GM23338 (cell line): ENCODE measurements at regions not wholly inside any gene's neighbourhood (a gene's known extent, or its start where the extent isn't known, plus 50 kb on each side); places are given as distances from the start of the nearest gene placed in this dataset.

Experiments
- CREB1 ChIP-seq: fragments of 250-450 bp; sonication (Bioruptor Pico); IDR thresholded peaks from 2 replicates; pipeline ENCODE4 v1.5.0; 2020; ENCODE audit warnings: low read depth, mild to moderate bottlenecking, moderate library complexity
- CTCF ChIP-seq, 2 experiments: fragments of 200-600 bp in 1 of 2; sonication (generic) in 1 of 2; conservative IDR thresholded peaks; 2 replicates each; pipeline versions ENCODE4 v1.5.1 to v1.6.1; 2016 to 2017; ENCODE audit warnings: antibody characterized with exemption in 2 of 2, low read depth in 2 of 2, mild to moderate bottlenecking in 2 of 2, moderate library complexity in 1 of 2
- EZH2 ChIP-seq: fragments of 200-600 bp; sonication (generic); IDR thresholded peaks from one replicate; pipeline ENCODE4 v1.8.0; 2017; ENCODE audit warnings: antibody characterized with exemption, mild to moderate bottlenecking, low read depth; ENCODE audit not compliant: unreplicated experiment
- EZH2phosphoT487 ChIP-seq: fragments of 200-600 bp; sonication (generic); IDR thresholded peaks from one replicate; pipeline ENCODE4 v1.8.1; 2018; ENCODE audit warnings: antibody characterized with exemption; ENCODE audit not compliant: unreplicated experiment
- POLR2AphosphoS5 ChIP-seq: IDR thresholded peaks from 2 replicates; pipeline ENCODE4 v1.6.1; 2016; ENCODE audit warnings: antibody characterized with exemption, low read depth
- TF ChIP-seq, protein P1 (sequence below): IDR thresholded peaks from one replicate; pipeline ENCODE4 v1.6.1; 2018; ENCODE audit warnings: antibody characterized with exemption; ENCODE audit not compliant: unreplicated experiment

- TF ChIP-seq CTCF (conservative IDR thresholded peaks at IDR 0.05; ENCODE audit: low read depth in 2 of 2) = no peak
- TF ChIP-seq CREB1 (CRISPR knock-in tag) = no peak
- no peak for TF ChIP-seq EZH2
- no peak for TF ChIP-seq POLR2AphosphoS5
- no peak for TF ChIP-seq EZH2phosphoT487
- TF ChIP-seq, protein P1, sequence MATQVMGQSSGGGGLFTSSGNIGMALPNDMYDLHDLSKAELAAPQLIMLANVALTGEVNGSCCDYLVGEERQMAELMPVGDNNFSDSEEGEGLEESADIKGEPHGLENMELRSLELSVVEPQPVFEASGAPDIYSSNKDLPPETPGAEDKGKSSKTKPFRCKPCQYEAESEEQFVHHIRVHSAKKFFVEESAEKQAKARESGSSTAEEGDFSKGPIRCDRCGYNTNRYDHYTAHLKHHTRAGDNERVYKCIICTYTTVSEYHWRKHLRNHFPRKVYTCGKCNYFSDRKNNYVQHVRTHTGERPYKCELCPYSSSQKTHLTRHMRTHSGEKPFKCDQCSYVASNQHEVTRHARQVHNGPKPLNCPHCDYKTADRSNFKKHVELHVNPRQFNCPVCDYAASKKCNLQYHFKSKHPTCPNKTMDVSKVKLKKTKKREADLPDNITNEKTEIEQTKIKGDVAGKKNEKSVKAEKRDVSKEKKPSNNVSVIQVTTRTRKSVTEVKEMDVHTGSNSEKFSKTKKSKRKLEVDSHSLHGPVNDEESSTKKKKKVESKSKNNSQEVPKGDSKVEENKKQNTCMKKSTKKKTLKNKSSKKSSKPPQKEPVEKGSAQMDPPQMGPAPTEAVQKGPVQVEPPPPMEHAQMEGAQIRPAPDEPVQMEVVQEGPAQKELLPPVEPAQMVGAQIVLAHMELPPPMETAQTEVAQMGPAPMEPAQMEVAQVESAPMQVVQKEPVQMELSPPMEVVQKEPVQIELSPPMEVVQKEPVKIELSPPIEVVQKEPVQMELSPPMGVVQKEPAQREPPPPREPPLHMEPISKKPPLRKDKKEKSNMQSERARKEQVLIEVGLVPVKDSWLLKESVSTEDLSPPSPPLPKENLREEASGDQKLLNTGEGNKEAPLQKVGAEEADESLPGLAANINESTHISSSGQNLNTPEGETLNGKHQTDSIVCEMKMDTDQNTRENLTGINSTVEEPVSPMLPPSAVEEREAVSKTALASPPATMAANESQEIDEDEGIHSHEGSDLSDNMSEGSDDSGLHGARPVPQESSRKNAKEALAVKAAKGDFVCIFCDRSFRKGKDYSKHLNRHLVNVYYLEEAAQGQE = no peak
Observed at GRCh38 chr2:6109831-6110230, 417.6 kb downstream of the SOX11 start.
